ENCODE measurements at regions not wholly inside any gene's neighbourhood (a gene's known extent, or its start where the extent isn't known, plus 50 kb on each side); places are given as distances from the start of the nearest gene placed in this dataset.

DNA sequence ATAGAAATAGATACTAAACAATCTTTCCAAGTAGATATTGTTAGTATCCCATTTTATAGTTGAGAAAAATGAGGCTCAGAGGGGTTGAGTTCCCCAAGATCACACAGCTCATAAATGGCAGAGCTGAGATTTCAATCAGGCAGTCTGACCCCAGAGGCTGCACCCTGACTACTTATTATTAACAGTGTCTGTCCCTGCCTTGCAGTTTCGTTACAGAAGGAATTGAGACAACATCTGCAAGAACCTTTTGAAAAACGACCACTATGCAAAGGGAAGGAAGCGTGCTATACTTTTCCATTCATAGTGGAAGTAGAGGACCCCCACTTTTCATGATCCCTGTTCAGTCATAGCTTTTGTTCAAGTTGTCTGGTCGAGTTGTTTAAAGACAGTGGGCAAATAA, 53.2 kb upstream of the SEC11C start:
- in situ Hi-C loops (cut with MboI; ENCODE audit: low sequenced_read_pairs), result no loop called here

DNA sequence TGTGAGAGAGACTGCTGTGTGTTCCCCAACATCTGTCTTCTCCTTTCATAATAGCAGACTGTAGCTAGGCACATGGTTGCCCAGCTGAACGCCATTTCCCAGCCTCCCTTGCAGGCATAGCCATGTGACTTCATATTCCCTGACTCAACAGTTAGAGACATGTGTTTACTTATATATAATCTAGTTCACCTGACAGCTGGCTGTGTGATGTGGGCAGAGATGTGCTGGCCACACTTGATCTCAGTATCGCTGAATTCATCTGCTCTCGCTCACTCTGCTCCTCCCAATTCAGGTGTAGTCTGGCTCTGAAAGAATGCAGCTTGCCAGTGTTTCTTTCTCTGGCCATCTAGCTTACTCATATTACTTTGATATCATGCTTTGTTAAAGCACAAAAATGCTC, 52.3 kb upstream of the SEC11C start:
- in situ Hi-C loops (cut with MboI; ENCODE audit: low sequenced_read_pairs), result no loop called here
